ENCODE measurements at regions not wholly inside any gene's neighbourhood (a gene's known extent, or its start where the extent isn't known, plus 50 kb on each side); places are given as distances from the start of the nearest gene placed in this dataset.

- no peaks in the 10 kb centered on the region for H3K27me3 ChIP-seq (ENCODE audit: insufficient read depth, poor library complexity, severe bottlenecking)
Measured at GRCh38 chr2:111668741-111669140, 215.3 kb downstream of the ANAPC1 start.

GRCh38 chr2:111669928-111670695 is 213.9 kb downstream of the ANAPC1 start:
- DNase-seq (ENCODE audit: low read depth in 1 of 2, low spot score in 1 of 2), result no peak
- H3K27me3 ChIP-seq (ENCODE audit: insufficient read depth, poor library complexity, severe bottlenecking), result no peaks in the 10 kb centered on the region
- no peak for TF ChIP-seq GABPA (IDR thresholded peaks at IDR 0.05; ENCODE audit: low read depth)
- TF ChIP-seq POLR2AphosphoS5 (IDR thresholded peaks at IDR 0.05; ENCODE audit: low read depth), result no peak
- no peak for TF ChIP-seq CTCF (IDR thresholded peaks at IDR 0.05; ENCODE audit: insufficient read depth, low read length)
- TF ChIP-seq SPI1 (IDR thresholded peaks at IDR 0.05; ENCODE audit: borderline replicate concordance, low read depth), result no peak
- no peak for TF ChIP-seq REST (IDR thresholded peaks at IDR 0.05; ENCODE audit: insufficient replicate concordance, low read depth)
- no peak overlapping the region for H3K4me3 ChIP-seq (replicated peaks; ENCODE audit: insufficient read depth, low read length)
- H3K27ac ChIP-seq (replicated peaks), result no peak overlapping the region

More at GRCh38 chr2:111668741-111669140, 215.3 kb downstream of the ANAPC1 start:
- no peak for TF ChIP-seq CTCF (IDR thresholded peaks at IDR 0.05; ENCODE audit: insufficient read depth, low read length)
- no peak for TF ChIP-seq REST (IDR thresholded peaks at IDR 0.05; ENCODE audit: insufficient replicate concordance, low read depth)
- TF ChIP-seq SPI1 (IDR thresholded peaks at IDR 0.05; ENCODE audit: borderline replicate concordance, low read depth), result no peak
- TF ChIP-seq POLR2AphosphoS5 (IDR thresholded peaks at IDR 0.05; ENCODE audit: low read depth), result no peak
- no peak for TF ChIP-seq GABPA (IDR thresholded peaks at IDR 0.05; ENCODE audit: low read depth)
- Histone ChIP-seq H3K4me3 (replicated peaks; ENCODE audit: insufficient read depth, low read length) (no peak overlapping the region), H3K27ac (replicated peaks) (no peak overlapping the region)
- DNase-seq (ENCODE audit: low read depth in 1 of 2, low spot score in 1 of 2), result no peak

GRCh38 chr2:111670776-111671175 is 213.2 kb downstream of the ANAPC1 start:
- no peak for DNase-seq (ENCODE audit: low read depth in 1 of 2, low spot score in 1 of 2)
- Histone ChIP-seq H3K27me3 (ENCODE audit: insufficient read depth, poor library complexity, severe bottlenecking) (no peaks in the 10 kb centered on the region), H3K27ac (replicated peaks) (no peak overlapping the region), H3K4me3 (replicated peaks; ENCODE audit: insufficient read depth, low read length) (no peak overlapping the region)
- no peak for TF ChIP-seq REST (IDR thresholded peaks at IDR 0.05; ENCODE audit: insufficient replicate concordance, low read depth)
- TF ChIP-seq CTCF (IDR thresholded peaks at IDR 0.05; ENCODE audit: insufficient read depth, low read length), result no peak
- TF ChIP-seq POLR2AphosphoS5 (IDR thresholded peaks at IDR 0.05; ENCODE audit: low read depth), result no peak
- no peak for TF ChIP-seq SPI1 (IDR thresholded peaks at IDR 0.05; ENCODE audit: borderline replicate concordance, low read depth)
- no peak for TF ChIP-seq GABPA (IDR thresholded peaks at IDR 0.05; ENCODE audit: low read depth)
